CD14-positive monocyte (primary cell): ENCODE measurements at regions not wholly inside any gene's neighbourhood (a gene's known extent, or its start where the extent isn't known, plus 50 kb on each side); places are given as distances from the start of the nearest gene placed in this dataset.

Experiments
- DNase-seq, 3 donors: peaks; one replicate each; pipeline ENCODE4 v3.0.0-alpha.2; 2011 to 2022
- H2AFZ ChIP-seq: 2 replicates; pipeline ENCODE4 v1.6.0; 2012; ENCODE audit warnings: mild to moderate bottlenecking, low read depth, low read length, inconsistent platforms; ENCODE audit not compliant: insufficient read depth, poor library complexity, severe bottlenecking
- H3K27ac ChIP-seq, 2 donors: 1 replicate in 1 of 2; 2 replicates in 1 of 2; pipeline ENCODE4 v1.5.1; 2012 to 2013; ENCODE audit warnings: low read length in 2 of 2, control low read depth in 1 of 2, inconsistent platforms in 1 of 2, low read depth in 1 of 2, mild to moderate bottlenecking in 1 of 2
- H3K27me3 ChIP-seq, 2 donors: one replicate each; pipeline versions ENCODE4 v1.6.0 to v1.6.1; 2011 to 2013; ENCODE audit warnings: low read length in 2 of 2; ENCODE audit not compliant: control insufficient read depth in 2 of 2, insufficient read depth in 2 of 2
- H3K36me3 ChIP-seq, 2 donors: replicated peaks in 1 of 2; 1 replicate in 1 of 2; 2 replicates in 1 of 2; pipeline versions ENCODE4 v1.5.1 to v1.6.1; 2012 to 2013; ENCODE audit warnings: low read length in 2 of 2, control low read depth in 1 of 2, inconsistent platforms in 1 of 2, mild to moderate bottlenecking in 1 of 2; ENCODE audit not compliant: insufficient read depth in 2 of 2, control insufficient read depth in 1 of 2
- H3K4me1 ChIP-seq, 2 donors: 1 replicate in 1 of 2; 2 replicates in 1 of 2; pipeline versions ENCODE4 v1.5.1 to v1.6.1; 2012 to 2013; ENCODE audit warnings: low read length in 2 of 2, control low read depth in 1 of 2, inconsistent platforms in 1 of 2, mild to moderate bottlenecking in 1 of 2, moderate library complexity in 1 of 2; ENCODE audit not compliant: insufficient read depth in 2 of 2, control insufficient read depth in 1 of 2
- H3K4me2 ChIP-seq: replicated peaks from 2 replicates; pipeline ENCODE3; 2012; ENCODE audit warnings: low read length, moderate library complexity, mild to moderate bottlenecking; ENCODE audit not compliant: poor library complexity, severe bottlenecking; ENCODE audit errors: extremely low read depth
- H3K4me3 ChIP-seq, 3 experiments: fragments of 200-600 bp in 1 of 3; sonication (generic) in 1 of 3; replicated peaks in 1 of 3; 1 replicate in 2 of 3; 2 replicates in 1 of 3; pipeline ENCODE4 v1.5.1; 2011 to 2013; ENCODE audit warnings: low read length in 3 of 3, mild to moderate bottlenecking in 3 of 3, control low read depth in 2 of 3, low read depth in 2 of 3, inconsistent platforms in 1 of 3, moderate library complexity in 1 of 3
- H3K79me2 ChIP-seq: 2 replicates; pipeline ENCODE4 v1.6.0; 2012; ENCODE audit warnings: mild to moderate bottlenecking, control low read depth, inconsistent platforms, low read length, moderate library complexity; ENCODE audit not compliant: insufficient read depth
- H3K9ac ChIP-seq: 2 replicates; pipeline ENCODE4 v1.6.0; 2017; ENCODE audit warnings: low read length, mild to moderate bottlenecking; ENCODE audit not compliant: insufficient read depth, poor library complexity, severe bottlenecking
- H3K9me3 ChIP-seq, 2 donors: replicated peaks in 1 of 2; 1 replicate in 1 of 2; 2 replicates in 1 of 2; pipeline versions ENCODE4 v1.5.1 to v1.6.1; 2012 to 2013; ENCODE audit warnings: low read length in 2 of 2, control low read depth in 1 of 2; ENCODE audit not compliant: control insufficient read depth in 1 of 2, insufficient read depth in 1 of 2
- H4K20me1 ChIP-seq: 2 replicates; pipeline ENCODE4 v1.6.0; 2012; ENCODE audit warnings: mild to moderate bottlenecking, low read length, control low read depth, moderate library complexity; ENCODE audit not compliant: insufficient read depth
- H3K27ac Mint-ChIP-seq, 7 donors: one replicate each; pipeline ENCODE4 v1.8.0; 2020; ENCODE audit warnings: mild to moderate bottlenecking in 7 of 7, mixed read lengths in 7 of 7, moderate library complexity in 6 of 7, inconsistent platforms in 2 of 7
- H3K27me3 Mint-ChIP-seq, 3 donors: one replicate each; pipeline ENCODE4 v1.8.0; 2021 to 2022; ENCODE audit warnings: low read depth in 3 of 3, mild to moderate bottlenecking in 3 of 3, mixed read lengths in 3 of 3, moderate library complexity in 3 of 3, inconsistent platforms in 1 of 3
- H3K36me3 Mint-ChIP-seq, 2 donors: one replicate each; pipeline ENCODE4 v1.8.0; 2020; ENCODE audit warnings: mixed read lengths in 2 of 2, inconsistent platforms in 1 of 2, mild to moderate bottlenecking in 1 of 2
- H3K4me1 Mint-ChIP-seq: one replicate; pipeline ENCODE4 v1.8.0; 2020; ENCODE audit warnings: mild to moderate bottlenecking, mixed read lengths
- H3K4me3 Mint-ChIP-seq, 2 donors: one replicate each; pipeline ENCODE4 v1.8.0; 2020; ENCODE audit warnings: mild to moderate bottlenecking in 2 of 2, mixed read lengths in 2 of 2, moderate library complexity in 1 of 2
- H3K9me3 Mint-ChIP-seq, 7 donors: one replicate each; pipeline ENCODE4 v1.8.0; 2020 to 2022; ENCODE audit warnings: mixed read lengths in 7 of 7, mild to moderate bottlenecking in 6 of 7, moderate library complexity in 6 of 7, inconsistent platforms in 2 of 7
- CTCF ChIP-seq: fragments of 200-600 bp; IDR thresholded peaks from one replicate; pipeline ENCODE4 v1.8.0; 2022; ENCODE audit warnings: antibody characterized with exemption, mild to moderate bottlenecking
- WGBS: methylation state at CpG from one replicate; pipeline ENCODE4 v1.1.5; 2013; ENCODE audit warnings: missing lambda C conversion rate; ENCODE audit not compliant: insufficient coverage; 5-methylcytosine and 5-hydroxymethylcytosine counted together
- intact Hi-C, 2 donors: fragments of 100-400 bp; cut with micrococcal nuclease; formaldehyde crosslinking; loops; one replicate each; pipeline versions ENCODE4 v1.15.0 to v1.15.1; 2023

GRCh38 chr2:118711603-118712002 lies 135.8 kb downstream of the EN1 start:
- WGBS, result 93% methylated on average over 3 of the region's 5 CpGs
- H3K36me3 Mint-ChIP-seq, result no peaks in the 10 kb centered on the region
- no peak for TF ChIP-seq CTCF

GRCh38 chr2:118710481-118710880 lies 137.0 kb downstream of the EN1 start:
- H3K4me1 Mint-ChIP-seq, result no peaks in the 10 kb centered on the region
- Histone ChIP-seq H3K36me3 (no peaks in the 10 kb centered on the region), H3K9ac (no peak overlapping the region), H3K79me2 (no peaks in the 10 kb centered on the region), H3K27me3 (no peaks in the 10 kb centered on the region), H3K4me3 (no peak overlapping the region), H4K20me1 (no peaks in the 10 kb centered on the region), H3K4me2 (no peak overlapping the region), H3K4me1 (no peaks in the 10 kb centered on the region), H2AFZ (no peak overlapping the region), H3K27ac (no peak overlapping the region), H3K9me3 (no peaks in the 10 kb centered on the region)
- no peak overlapping the region for H3K4me3 Mint-ChIP-seq
- TF ChIP-seq CTCF, result no peak
- no peak overlapping the region for H3K27ac Mint-ChIP-seq
- peaks cover 0 to 2% (median 0%) of the 10 kb centered on the region in 7 donors for H3K9me3 Mint-ChIP-seq
- DNase-seq, result no peak
- intact Hi-C loops, result no loop called here
- H3K27me3 Mint-ChIP-seq, result peaks cover 0 to 5% (median 3%) of the 10 kb centered on the region in 3 donors
- no peaks in the 10 kb centered on the region for H3K36me3 Mint-ChIP-seq
- 83% methylated on average over 1 of the region's 2 CpGs for WGBS

More at GRCh38 chr2:118711603-118712002, 135.8 kb downstream of the EN1 start:
- Histone ChIP-seq H3K9ac (no peak overlapping the region), H4K20me1 (no peaks in the 10 kb centered on the region), H3K4me2 (no peak overlapping the region), H3K9me3 (no peaks in the 10 kb centered on the region), H3K79me2 (no peaks in the 10 kb centered on the region), H3K4me1 (no peaks in the 10 kb centered on the region), H3K27ac (no peak overlapping the region), H3K36me3 (no peaks in the 10 kb centered on the region), H2AFZ (no peak overlapping the region), H3K27me3 (no peaks in the 10 kb centered on the region), H3K4me3 (no peak overlapping the region)
- H3K4me1 Mint-ChIP-seq, result no peaks in the 10 kb centered on the region
- H3K4me3 Mint-ChIP-seq, result no peak overlapping the region
- intact Hi-C loops, result no loop called here
- no peak overlapping the region for H3K27ac Mint-ChIP-seq
- no peak for DNase-seq
- H3K27me3 Mint-ChIP-seq, result peaks cover 0 to 8% (median 1%) of the 10 kb centered on the region in 3 donors
- peaks cover 0 to 2% (median 0%) of the 10 kb centered on the region in 7 donors for H3K9me3 Mint-ChIP-seq
